ENCODE measurements at regions not wholly inside any gene's neighbourhood (a gene's known extent, or its start where the extent isn't known, plus 50 kb on each side); places are given as distances from the start of the nearest gene placed in this dataset.

- CTCF ChIA-PET = no interaction called here
- POLR2A ChIA-PET = no interaction called here
- Histone ChIP-seq H4K20me1 (ENCODE audit: control insufficient read depth, insufficient read depth) (no peaks in the 10 kb centered on the region), H3K36me3 (ENCODE audit: control insufficient read depth in 2 of 2, insufficient read depth in 2 of 2, low read length in 1 of 2) (no peaks in the 10 kb centered on the region), H2AFZ (ENCODE audit: control insufficient read depth, low read depth, low read length) (no peak overlapping the region), H3K4me2 (ENCODE audit: control insufficient read depth, insufficient read depth) (no peak overlapping the region), H3K4me3 (no peak overlapping the region), H3K9me3 (replicated peaks; ENCODE audit: control insufficient read depth, insufficient read depth, low read length) (no peaks in the 10 kb centered on the region), H3K79me2 (ENCODE audit: control insufficient read depth, insufficient read depth, low read length) (no peaks in the 10 kb centered on the region), H3K27ac (ENCODE audit: control insufficient read depth, insufficient read depth) (no peak overlapping the region), H3K27me3 (replicated peaks in 1 of 2; ENCODE audit: control insufficient read depth in 2 of 2, insufficient read depth in 2 of 2, low read length in 1 of 2) (no peaks in the 10 kb centered on the region), H3K4me1 (ENCODE audit: control insufficient read depth, insufficient read depth, low read length) (no peaks in the 10 kb centered on the region), H3K9ac (ENCODE audit: control insufficient read depth, insufficient read depth, low read length) (no peak overlapping the region)
- FAIRE-seq (no peak), ATAC-seq (no peak), DNase-seq (ENCODE audit: low read depth, low spot score) (no peak)
- intact Hi-C loops (cut with micrococcal nuclease; ENCODE audit: unreplicated experiment) (no loop called here), in situ Hi-C loops (cut with MboI) (no loop called here)
- SMC1A ChIA-PET (ENCODE audit: uncharacterized antibody, unreplicated experiment) = no interaction called here
- BruUV-seq (replicated peaks) = no TSS peak
- 17% methylated on average over 7 of the region's 7 CpGs for WGBS (ENCODE audit: insufficient coverage, insufficient replicate concordance, low lambda C conversion rate, missing lambda C conversion rate)
- no peak for TF ChIP-seq SUPT20H (IDR thresholded peaks at IDR 0.05; ENCODE audit: borderline replicate concordance, control insufficient read depth, low read depth, low read length)
- TF ChIP-seq RAD21 (IDR thresholded peaks at IDR 0.05; ENCODE audit: insufficient read depth, low read depth, low read length) = no peak
- TF ChIP-seq ZNF622 (IDR thresholded peaks at IDR 0.05) = no peak
- TF ChIP-seq KAT2A (conservative IDR thresholded peaks at IDR 0.05; ENCODE audit: control insufficient read depth, low read depth, low read length) = no peak
- TF ChIP-seq SKIL (IDR thresholded peaks at IDR 0.05; ENCODE audit: low read depth, poor library complexity, severe bottlenecking) = no peak
- no peak for TF ChIP-seq YBX1 (IDR thresholded peaks at IDR 0.05)
- TF ChIP-seq ZZZ3 (IDR thresholded peaks at IDR 0.05; ENCODE audit: control insufficient read depth, insufficient read length, low read depth) = no peak
- no peak for TF ChIP-seq NFYB (IDR thresholded peaks at IDR 0.05; ENCODE audit: insufficient read depth, low read depth, low read length)
- RAD21 ChIA-PET (ENCODE audit: unreplicated experiment) = no interaction called here
Measured at GRCh38 chr11:79973721-79974617, 533.1 kb upstream of the TENM4 start.
